Peyer's patch (tissue), 4 donors: ENCODE measurements at regions not wholly inside any gene's neighbourhood (a gene's known extent, or its start where the extent isn't known, plus 50 kb on each side); places are given as distances from the start of the nearest gene placed in this dataset.

Source experiments
- POLR2A ChIP-seq, 2 donors: fragments of 450-650 bp; IDR thresholded peaks; one replicate each; pipeline ENCODE4 v1.5.1; 2017; ENCODE audit warnings: antibody characterized with exemption in 2 of 2, mild to moderate bottlenecking in 2 of 2, moderate library complexity in 2 of 2
- TF ChIP-seq, protein P1 (sequence below), 6 experiments: fragments of 450-650 bp in 4 of 6; fragments of 200-600 bp in 2 of 6; sonication (generic) in 1 of 6; IDR thresholded peaks; one replicate each; pipeline ENCODE4 v1.5.1; 2017 to 2019; ENCODE audit warnings: antibody characterized with exemption in 6 of 6, mild to moderate bottlenecking in 3 of 6, moderate library complexity in 1 of 6

DNA sequence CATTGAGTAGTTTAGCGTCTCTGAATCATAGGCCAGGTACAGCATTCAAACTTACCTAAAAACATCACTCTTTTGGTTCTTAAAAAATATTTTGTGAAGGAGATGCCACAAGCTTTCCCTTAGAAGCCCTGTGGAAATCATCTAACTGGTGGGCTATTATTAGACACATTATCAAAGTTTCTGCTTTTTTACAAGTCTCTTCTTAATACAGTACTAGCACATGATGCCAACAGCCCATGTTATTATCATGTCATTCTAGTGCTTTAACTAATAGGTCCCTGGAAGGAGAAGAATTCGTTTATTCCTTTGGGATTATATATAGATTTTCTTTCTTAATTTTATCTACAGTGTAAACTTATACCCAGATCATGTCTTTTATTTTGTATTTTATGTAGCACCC is 146.0 kb upstream of the PTPRK start:
- no peak for TF ChIP-seq POLR2A (IDR thresholded peaks at IDR 0.05)
- TF ChIP-seq, protein P1, sequence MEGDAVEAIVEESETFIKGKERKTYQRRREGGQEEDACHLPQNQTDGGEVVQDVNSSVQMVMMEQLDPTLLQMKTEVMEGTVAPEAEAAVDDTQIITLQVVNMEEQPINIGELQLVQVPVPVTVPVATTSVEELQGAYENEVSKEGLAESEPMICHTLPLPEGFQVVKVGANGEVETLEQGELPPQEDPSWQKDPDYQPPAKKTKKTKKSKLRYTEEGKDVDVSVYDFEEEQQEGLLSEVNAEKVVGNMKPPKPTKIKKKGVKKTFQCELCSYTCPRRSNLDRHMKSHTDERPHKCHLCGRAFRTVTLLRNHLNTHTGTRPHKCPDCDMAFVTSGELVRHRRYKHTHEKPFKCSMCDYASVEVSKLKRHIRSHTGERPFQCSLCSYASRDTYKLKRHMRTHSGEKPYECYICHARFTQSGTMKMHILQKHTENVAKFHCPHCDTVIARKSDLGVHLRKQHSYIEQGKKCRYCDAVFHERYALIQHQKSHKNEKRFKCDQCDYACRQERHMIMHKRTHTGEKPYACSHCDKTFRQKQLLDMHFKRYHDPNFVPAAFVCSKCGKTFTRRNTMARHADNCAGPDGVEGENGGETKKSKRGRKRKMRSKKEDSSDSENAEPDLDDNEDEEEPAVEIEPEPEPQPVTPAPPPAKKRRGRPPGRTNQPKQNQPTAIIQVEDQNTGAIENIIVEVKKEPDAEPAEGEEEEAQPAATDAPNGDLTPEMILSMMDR (IDR thresholded peaks at IDR 0.05): no peak
